Spleen (tissue), 11 donors: ENCODE measurements at regions not wholly inside any gene's neighbourhood (a gene's known extent, or its start where the extent isn't known, plus 50 kb on each side); places are given as distances from the start of the nearest gene placed in this dataset.
A peak's percentile ranks its signal among the peaks of the same experiment; 100 is the strongest.

Experiments used
- DNase-seq: peaks from one replicate; pipeline ENCODE4 v3.0.0-alpha.2; 2020
- H3K27ac ChIP-seq, 8 donors: fragments of 200-600 bp; sonication (generic) in 7 of 8; 1 replicate in 4 of 8; 2 replicates in 4 of 8; pipeline versions ENCODE4 v1.5.0 to v1.8.0; 2016 to 2021; ENCODE audit warnings: inconsistent platforms in 4 of 8, mild to moderate bottlenecking in 4 of 8, moderate library complexity in 1 of 8
- H3K27me3 ChIP-seq, 7 donors: fragments of 200-600 bp; sonication (generic) in 6 of 7; replicated peaks in 1 of 7; 1 replicate in 4 of 7; 2 replicates in 3 of 7; pipeline versions ENCODE4 v1.5.0 to v1.8.0; 2016 to 2021; ENCODE audit warnings: inconsistent platforms in 3 of 7, mild to moderate bottlenecking in 1 of 7
- H3K36me3 ChIP-seq, 6 donors: fragments of 200-600 bp; sonication (generic) in 5 of 6; 1 replicate in 4 of 6; 2 replicates in 2 of 6; pipeline versions ENCODE4 v1.5.0 to v1.8.0; 2016 to 2021; ENCODE audit warnings: inconsistent platforms in 2 of 6
- H3K4me1 ChIP-seq, 6 donors: fragments of 200-600 bp; sonication (generic) in 5 of 6; 1 replicate in 3 of 6; 2 replicates in 3 of 6; pipeline versions ENCODE4 v1.5.0 to v1.8.0; 2016 to 2021; ENCODE audit warnings: inconsistent platforms in 3 of 6
- H3K4me3 ChIP-seq, 8 donors: fragments of 200-600 bp; sonication (generic) in 7 of 8; 1 replicate in 4 of 8; 2 replicates in 4 of 8; pipeline versions ENCODE4 v1.5.0 to v1.8.0; 2016 to 2021; ENCODE audit warnings: inconsistent platforms in 4 of 8, mild to moderate bottlenecking in 4 of 8, moderate library complexity in 2 of 8
- H3K9me3 ChIP-seq, 8 donors: fragments of 200-600 bp; sonication (generic) in 7 of 8; 1 replicate in 4 of 8; 2 replicates in 4 of 8; pipeline versions ENCODE4 v1.5.0 to v1.8.0; 2016 to 2021; ENCODE audit warnings: inconsistent platforms in 4 of 8
- CTCF ChIP-seq, 11 experiments: fragments of 200-600 bp in 7 of 11; fragments of 450-650 bp in 4 of 11; sonication (generic) in 4 of 11; IDR thresholded peaks in 8 of 11; conservative IDR thresholded peaks in 3 of 11; 1 replicate in 7 of 11; 2 replicates in 4 of 11; pipeline versions ENCODE4 v1.4.0 to v1.8.0; 2016 to 2021; ENCODE audit warnings: antibody characterized with exemption in 11 of 11, inconsistent platforms in 4 of 11, mild to moderate bottlenecking in 1 of 11
- POLR2A ChIP-seq, 3 donors: fragments of 450-650 bp; IDR thresholded peaks; one replicate each; pipeline ENCODE4 v1.5.1; 2017; ENCODE audit warnings: antibody characterized with exemption in 3 of 3, mild to moderate bottlenecking in 1 of 3
- POLR2AphosphoS5 ChIP-seq, 3 donors: sonication (generic); formaldehyde crosslinking; IDR thresholded peaks; one replicate each; pipeline ENCODE4 v1.5.1; 2017; ENCODE audit warnings: antibody characterized with exemption in 3 of 3
- WGBS, 5 donors: extraction: QIAGEN DNeasy Blood & Tissue Kit in 3 of 5; methylation state at CpG; one replicate each; pipeline versions ENCODE4 v1.1.5 to v1.1.7; 2013 to 2018; 5-methylcytosine and 5-hydroxymethylcytosine counted together
- intact Hi-C: fragments of 100-400 bp; cut with DNase I; formaldehyde crosslinking; loops from one replicate; pipeline ENCODE4 v1.15.0; 2023; ENCODE audit warnings: low total_unique reads
- donor health status: healthy with polysubstance abuse.
- donor health status: DM: no; HTN: no; CAD: no; lungs with moderate emphysema.
- donor health status: DM: no; HTN: no; CAD: no.
- donor health status: Bipolar disorder and iron deficiency.
- donor health status: healthy.
- donor health status: DM: no; HTN: no; CAD: no.
- donor health status: DM: yes; HTN: yes; CAD: no.

GRCh38 chr10:8325024-8325980 lies 270.8 kb downstream of the GATA3 start:
- no peaks in the 10 kb centered on the region for H3K36me3 ChIP-seq
- intact Hi-C loops, result no loop called here
- TF ChIP-seq POLR2A (IDR thresholded peaks at IDR 0.05), result no peak
- H3K4me3 ChIP-seq, result no peak overlapping the region
- H3K27me3 ChIP-seq, result peaks cover 0 to 23% (median 0%) of the 10 kb centered on the region in 7 donors
- H3K9me3 ChIP-seq, result no peaks in the 10 kb centered on the region
- H3K27ac ChIP-seq, result no peak overlapping the region
- DNase-seq, result no peak
- no peaks in the 10 kb centered on the region for H3K4me1 ChIP-seq
- WGBS, 5 donors, result 59 to 84% (median 70%) methylated on average over 6 of the region's 6 CpGs

- no peak overlapping the region for H3K4me3 ChIP-seq
- 48 to 62% (median 53%) methylated on average over 18 of the region's 18 CpGs for WGBS, 5 donors
- no peaks in the 10 kb centered on the region for H3K9me3 ChIP-seq
- intact Hi-C loops, result no loop called here
- peaks cover 0 to 8% (median 0%) of the 10 kb centered on the region in 6 donors for H3K4me1 ChIP-seq
- TF ChIP-seq POLR2AphosphoS5 (IDR thresholded peaks at IDR 0.05), result no peak
- no peak for TF ChIP-seq CTCF (IDR thresholded peaks at IDR 0.05 in 8 of 11, conservative IDR thresholded peaks at IDR 0.05 in 3 of 11)
- TF ChIP-seq POLR2A (IDR thresholded peaks at IDR 0.05), result no peak
- H3K27ac ChIP-seq, result no peak overlapping the region
- H3K27me3 ChIP-seq, result peaks cover 0 to 31% (median 0%) of the 10 kb centered on the region in 7 donors
- no peak for DNase-seq
- no peaks in the 10 kb centered on the region for H3K36me3 ChIP-seq
Observed at GRCh38 chr10:8326396-8327139, 272.1 kb downstream of the GATA3 start.

- Histone ChIP-seq H3K27me3 (peaks cover 0 to 30% (median 2%) of the 10 kb centered on the region in 7 donors), H3K27ac (no peak overlapping the region), H3K4me3 (no peak overlapping the region), H3K36me3 (no peaks in the 10 kb centered on the region), H3K9me3 (no peaks in the 10 kb centered on the region), H3K4me1 (peaks cover 0 to 13% (median under 1%) of the 10 kb centered on the region in 6 donors)
- TF ChIP-seq CTCF (IDR thresholded peaks at IDR 0.05 in 8 of 11, conservative IDR thresholded peaks at IDR 0.05 in 3 of 11), result no peak
- no peak for TF ChIP-seq POLR2A (IDR thresholded peaks at IDR 0.05)
- TF ChIP-seq POLR2AphosphoS5 (IDR thresholded peaks at IDR 0.05), result no peak
- no peak for DNase-seq
- 74 to 92% (median 81%) methylated on average over 1 of the region's 1 CpG for WGBS, 5 donors
- intact Hi-C loops, result no loop called here
Observed at GRCh38 chr10:8327140-8327423, 272.6 kb downstream of the GATA3 start.

GRCh38 chr10:8331387-8331786 lies 276.9 kb downstream of the GATA3 start:
- Histone ChIP-seq H3K27ac (peak overlapping the region in 4 of 8 donors; percentile 59 to 80 (median 63)), H3K4me1 (peaks cover 0 to 27% (median 10%) of the 10 kb centered on the region in 6 donors), H3K27me3 (peaks cover 0 to 56% (median 15%) of the 10 kb centered on the region in 7 donors), H3K9me3 (no peaks in the 10 kb centered on the region), H3K4me3 (peak overlapping the region in 1 of 8 donors; percentile 67), H3K36me3 (no peaks in the 10 kb centered on the region)
- TF ChIP-seq POLR2AphosphoS5 (IDR thresholded peaks at IDR 0.05) (no peak), POLR2A (IDR thresholded peaks at IDR 0.05) (no peak), CTCF (IDR thresholded peaks at IDR 0.05 in 8 of 11, conservative IDR thresholded peaks at IDR 0.05 in 3 of 11) (no peak)
- intact Hi-C loops, result no loop called here
- 55 to 66% (median 63%) methylated on average over 14 of the region's 14 CpGs for WGBS, 5 donors
- no peak for DNase-seq
